ENCODE measurements at regions not wholly inside any gene's neighbourhood (a gene's known extent, or its start where the extent isn't known, plus 50 kb on each side); places are given as distances from the start of the nearest gene placed in this dataset.

DNA sequence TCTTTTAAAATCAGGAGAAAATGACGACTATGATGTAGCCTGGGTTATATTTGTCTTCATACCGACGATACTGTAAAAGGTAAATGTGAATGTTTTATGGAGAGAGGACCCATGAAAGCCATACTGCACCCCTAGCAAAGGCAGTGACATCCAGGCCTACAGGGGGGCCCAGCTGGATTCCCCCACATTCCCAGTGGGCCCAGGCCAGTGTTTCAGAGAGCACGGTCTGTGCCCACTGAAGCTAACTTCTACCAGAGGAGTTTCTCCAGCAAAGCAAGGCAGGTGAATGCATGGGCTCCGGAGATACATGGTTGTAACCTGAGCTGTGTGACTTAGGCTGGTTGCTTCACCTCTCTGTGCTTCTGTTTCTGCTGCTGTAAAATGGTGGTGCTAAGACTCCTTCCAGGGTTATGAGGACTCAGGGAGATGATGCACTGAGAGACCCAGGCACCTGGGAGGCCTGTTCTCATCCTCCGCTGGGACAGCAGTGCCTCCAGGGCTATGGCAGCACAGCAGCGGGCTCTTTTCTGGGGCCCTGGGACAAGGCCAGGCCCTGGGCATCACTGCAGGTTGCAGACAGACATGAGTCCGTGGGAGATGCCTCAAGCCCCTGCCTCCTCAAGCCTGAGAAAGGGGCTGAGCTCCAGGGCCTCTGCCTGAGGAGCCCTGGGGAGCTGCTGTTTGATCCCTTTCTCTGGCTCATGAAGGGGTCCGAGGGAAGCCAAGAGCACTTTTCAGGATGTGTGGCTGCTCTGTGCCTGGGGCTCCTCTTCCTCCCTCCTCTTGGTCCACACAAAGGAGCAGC lies 73.7 kb downstream of the SERPINA3 start:
- Histone ChIP-seq H3K9ac (ENCODE audit: insufficient read depth in 1 of 2, low read depth in 2 of 2, low read length in 2 of 2) (no peak overlapping the region), H3K4me2 (ENCODE audit: insufficient read depth, low read length) (no peak overlapping the region), H4K20me1 (replicated peaks; ENCODE audit: control insufficient read depth, insufficient read depth, low read length) (no peaks in the 10 kb centered on the region), H2AFZ (ENCODE audit: low read depth, low read length) (no peak overlapping the region), H3K27ac (ENCODE audit: extremely low read depth, low read depth, low read length) (no peak overlapping the region), H3K79me2 (ENCODE audit: control insufficient read depth, insufficient read depth, low read length) (no peaks in the 10 kb centered on the region), H3K4me3 (no peak overlapping the region), H3K27me3 (ENCODE audit: control insufficient read depth in 2 of 2, insufficient read depth in 2 of 2, low read length in 2 of 2) (peaks cover 0 to 23% of the 10 kb centered on the region in 2 experiments; a peak in 3 of 5 replicates), H3K9me3 (replicated peaks; ENCODE audit: control insufficient read depth, insufficient read depth, low read depth, low read length) (no peaks in the 10 kb centered on the region), H3K4me1 (replicated peaks in 1 of 2; ENCODE audit: control insufficient read depth in 2 of 2, insufficient read depth in 2 of 2, low read length in 2 of 2) (no peaks in the 10 kb centered on the region), H3K9me1 (ENCODE audit: control insufficient read depth, insufficient read depth, low read length) (no peaks in the 10 kb centered on the region), H3K36me3 (ENCODE audit: control insufficient read depth, insufficient read depth, low read length) (no peaks in the 10 kb centered on the region)
- 0% methylated on average over 5 of the region's 9 CpGs for WGBS (ENCODE audit: insufficient coverage, low coverage, missing lambda C conversion rate)
- intact Hi-C loops (cut with micrococcal nuclease) (loop anchor here (5.0 kb wide), 2 partner anchors 61 to 411 kb away; no protein-coding TSS in a partner anchor), in situ Hi-C loops (cut with MboI) (no loop called here)
- FAIRE-seq (no peak), DNase-seq (ENCODE audit: extremely low read depth in 1 of 4, low spot score in 3 of 4) (no peak), ATAC-seq (no peak)
- BruUV-seq (replicated peaks) = no TSS peak
- TF ChIP-seq PHB2 (IDR thresholded peaks at IDR 0.05; ENCODE audit: low read depth) (no peak), ZNF311 (CRISPR knock-in tag; IDR thresholded peaks at IDR 0.05) (no peak), ZFP36 (IDR thresholded peaks at IDR 0.05; ENCODE audit: low read depth, low read length, partially characterized antibody) (peak; percentile 54), RBM25 (IDR thresholded peaks at IDR 0.05; ENCODE audit: low read depth, low read length, severe bottlenecking) (peak; percentile 30), SPI1 (IDR thresholded peaks at IDR 0.05; ENCODE audit: borderline replicate concordance, low read depth, low read length) (no peak), PTTG1 (tag; IDR thresholded peaks at IDR 0.05; ENCODE audit: low read depth) (no peak), ASH1L (IDR thresholded peaks at IDR 0.05; ENCODE audit: borderline replicate concordance, low read depth, partially characterized antibody) (no peak), MAFF (IDR thresholded peaks at IDR 0.05; ENCODE audit: low read length) (no peak), ZNF668 (CRISPR knock-in tag; IDR thresholded peaks at IDR 0.05) (no peak), ZNF232 (CRISPR knock-in tag; IDR thresholded peaks at IDR 0.05) (no peak), HMG20B (CRISPR knock-in tag; IDR thresholded peaks at IDR 0.05) (no peak), ZNF707 (CRISPR knock-in tag; conservative IDR thresholded peaks at IDR 0.05) (no peak), ZNF175 (CRISPR knock-in tag; IDR thresholded peaks at IDR 0.05; ENCODE audit: low read depth) (no peak)
- TF ChIP-seq, protein P1, sequence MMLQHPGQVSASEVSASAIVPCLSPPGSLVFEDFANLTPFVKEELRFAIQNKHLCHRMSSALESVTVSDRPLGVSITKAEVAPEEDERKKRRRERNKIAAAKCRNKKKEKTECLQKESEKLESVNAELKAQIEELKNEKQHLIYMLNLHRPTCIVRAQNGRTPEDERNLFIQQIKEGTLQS (IDR thresholded peaks at IDR 0.05) = no peak
- TF ChIP-seq, protein P1 (CRISPR knock-in tag; conservative IDR thresholded peaks at IDR 0.05) = no peak
- TF ChIP-seq, protein P2, sequence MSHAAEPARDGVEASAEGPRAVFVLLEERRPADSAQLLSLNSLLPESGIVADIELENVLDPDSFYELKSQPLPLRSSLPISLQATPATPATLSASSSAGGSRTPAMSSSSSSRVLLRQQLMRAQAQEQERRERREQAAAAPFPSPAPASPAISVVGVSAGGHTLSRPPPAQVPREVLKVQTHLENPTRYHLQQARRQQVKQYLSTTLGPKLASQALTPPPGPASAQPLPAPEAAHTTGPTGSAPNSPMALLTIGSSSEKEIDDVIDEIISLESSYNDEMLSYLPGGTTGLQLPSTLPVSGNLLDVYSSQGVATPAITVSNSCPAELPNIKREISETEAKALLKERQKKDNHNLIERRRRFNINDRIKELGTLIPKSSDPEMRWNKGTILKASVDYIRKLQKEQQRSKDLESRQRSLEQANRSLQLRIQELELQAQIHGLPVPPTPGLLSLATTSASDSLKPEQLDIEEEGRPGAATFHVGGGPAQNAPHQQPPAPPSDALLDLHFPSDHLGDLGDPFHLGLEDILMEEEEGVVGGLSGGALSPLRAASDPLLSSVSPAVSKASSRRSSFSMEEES (CRISPR knock-in tag; IDR thresholded peaks at IDR 0.05) = no peak
- TF ChIP-seq, protein P3, sequence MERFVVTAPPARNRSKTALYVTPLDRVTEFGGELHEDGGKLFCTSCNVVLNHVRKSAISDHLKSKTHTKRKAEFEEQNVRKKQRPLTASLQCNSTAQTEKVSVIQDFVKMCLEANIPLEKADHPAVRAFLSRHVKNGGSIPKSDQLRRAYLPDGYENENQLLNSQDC (CRISPR knock-in tag; IDR thresholded peaks at IDR 0.05) = no peak
- POLR2A ChIA-PET = no interaction called here
- CTCF ChIA-PET (ENCODE audit: low intra/inter-chr PET ratio) = interaction anchor here (0.6 kb wide), 1 partner anchor 129 kb away, joined by 3 read pairs; no protein-coding TSS in a partner anchor
